Activated CD4-positive, alpha-beta T cell treated with anti-CD3 and anti-CD28 coated beads for 1 hour (primary cell): ENCODE measurements at regions not wholly inside any gene's neighbourhood (a gene's known extent, or its start where the extent isn't known, plus 50 kb on each side); places are given as distances from the start of the nearest gene placed in this dataset.
"Not testable (repeated sequence)": the region's sequence is repeated elsewhere in the genome, so short reads cannot be mapped to it uniquely, and the experiment has no call there.

ENCODE experiments used
- DNase-seq: peaks from one replicate; pipeline ENCODE4 v3.0.0-alpha.2; 2020

DNA sequence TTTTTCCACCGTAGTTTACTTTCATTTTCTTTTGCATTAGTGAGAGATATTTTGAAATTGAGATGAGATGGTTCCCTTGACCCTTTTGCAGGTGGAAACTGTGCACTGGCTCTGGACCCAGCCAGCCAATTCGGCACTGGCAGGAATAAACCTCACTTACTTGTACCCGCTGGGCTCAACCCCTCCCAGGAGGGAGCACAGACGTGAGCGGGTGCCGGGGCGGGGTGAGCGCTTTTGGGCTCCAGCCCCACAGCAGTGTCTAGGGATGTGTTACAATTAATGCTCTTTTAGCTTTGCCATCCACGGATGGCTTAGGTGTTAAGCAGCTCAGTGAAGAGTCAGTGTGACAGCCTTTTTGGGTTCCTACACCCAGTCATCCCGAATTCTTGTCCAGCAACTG is 766.1 kb upstream of the CHD1 start:
- DNase-seq, result no peak

DNA sequence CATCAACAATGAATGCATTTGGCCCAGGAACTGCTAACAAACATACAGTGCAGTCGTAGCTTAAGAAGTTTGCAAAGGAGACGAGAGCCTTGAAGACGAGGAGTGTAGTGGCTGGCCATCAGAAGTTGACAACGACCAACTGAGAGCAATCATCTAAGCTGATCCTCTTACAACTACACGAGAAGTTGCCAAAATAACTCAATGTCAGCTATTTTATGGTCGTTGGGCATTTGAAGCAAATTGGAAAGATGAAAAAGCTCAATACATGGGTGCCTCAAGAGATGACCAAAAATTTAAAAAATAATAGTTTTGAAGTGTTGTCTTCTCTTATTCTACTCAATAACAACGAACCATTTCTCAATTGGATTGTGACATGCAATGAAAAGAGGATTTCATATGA is 757.7 kb upstream of the CHD1 start:
- DNase-seq, result no peak

DNA sequence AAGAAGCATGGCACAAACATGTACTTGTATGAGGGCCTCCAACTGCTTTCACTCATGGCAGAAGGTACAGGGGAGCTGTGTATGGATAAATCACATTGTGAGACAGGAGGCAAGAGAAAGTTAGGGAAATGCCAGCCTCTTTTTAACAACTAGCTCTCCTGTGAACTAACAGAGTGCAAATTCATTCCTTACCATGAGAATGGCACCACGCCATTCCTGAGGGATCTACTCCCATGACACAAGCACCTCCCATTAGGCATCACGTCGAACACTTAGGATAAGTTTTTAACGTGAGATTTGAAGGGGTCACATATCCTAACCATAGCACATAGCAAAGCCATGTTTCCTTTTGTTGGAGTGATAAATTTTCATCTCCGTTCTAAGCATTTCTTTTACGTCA is 747.2 kb upstream of the CHD1 start:
- DNase-seq, result no peak

DNA sequence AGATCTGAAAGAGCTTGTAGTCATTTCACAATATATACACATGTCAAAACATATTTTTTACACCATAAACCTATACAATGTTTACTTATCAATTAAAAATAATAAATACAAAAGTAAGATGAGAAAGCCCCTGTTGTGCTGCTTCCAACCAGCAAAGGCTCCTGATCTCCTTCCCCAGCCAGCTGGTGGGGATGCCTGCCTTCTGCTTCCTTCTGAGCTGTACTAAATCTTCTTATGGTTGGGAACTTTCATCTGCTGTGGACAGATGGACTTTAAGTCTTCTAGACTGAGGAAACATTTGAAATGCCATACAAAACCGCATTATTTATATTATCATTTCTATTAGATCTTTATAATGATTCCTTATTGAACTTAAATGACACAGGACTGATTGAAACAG is 745.3 kb upstream of the CHD1 start:
- DNase-seq, result no peak

DNA sequence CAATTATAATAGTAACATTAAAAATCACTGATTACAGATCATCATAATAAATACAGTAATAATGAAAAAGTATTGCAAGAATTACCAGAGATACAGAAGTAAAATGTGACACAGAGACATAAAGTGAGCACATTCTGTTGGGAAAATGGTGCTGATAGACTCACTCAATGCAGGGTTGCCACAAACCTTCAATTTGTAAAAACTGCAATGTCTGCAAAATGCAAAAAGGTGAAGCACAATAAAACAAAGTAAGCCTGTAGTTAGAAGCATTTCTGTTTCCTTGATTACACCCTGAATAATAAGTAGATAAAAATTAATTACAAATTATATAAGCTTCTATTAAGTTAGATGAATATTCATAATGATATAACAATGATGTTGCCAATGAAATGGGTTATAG is 736.2 kb upstream of the CHD1 start:
- no peak for DNase-seq

DNA sequence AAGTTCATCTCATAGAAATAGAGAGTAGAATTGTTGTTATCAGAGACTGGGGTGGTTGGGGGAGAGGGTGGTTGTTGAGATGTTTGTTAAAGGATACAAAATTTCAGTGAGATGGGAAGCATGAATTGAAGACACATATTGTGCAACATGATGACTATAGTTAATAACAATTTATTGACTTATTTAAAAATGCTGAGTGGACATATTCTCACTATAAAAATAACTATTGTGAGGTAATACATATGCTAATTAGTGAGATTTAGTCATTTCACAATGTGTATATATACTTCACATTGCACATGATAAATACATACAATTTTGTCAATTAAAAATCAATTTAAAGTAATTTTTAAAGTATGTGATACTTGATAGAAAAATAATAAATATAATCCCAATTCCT is 722.5 kb upstream of the CHD1 start:
- DNase-seq, result no peak

DNA sequence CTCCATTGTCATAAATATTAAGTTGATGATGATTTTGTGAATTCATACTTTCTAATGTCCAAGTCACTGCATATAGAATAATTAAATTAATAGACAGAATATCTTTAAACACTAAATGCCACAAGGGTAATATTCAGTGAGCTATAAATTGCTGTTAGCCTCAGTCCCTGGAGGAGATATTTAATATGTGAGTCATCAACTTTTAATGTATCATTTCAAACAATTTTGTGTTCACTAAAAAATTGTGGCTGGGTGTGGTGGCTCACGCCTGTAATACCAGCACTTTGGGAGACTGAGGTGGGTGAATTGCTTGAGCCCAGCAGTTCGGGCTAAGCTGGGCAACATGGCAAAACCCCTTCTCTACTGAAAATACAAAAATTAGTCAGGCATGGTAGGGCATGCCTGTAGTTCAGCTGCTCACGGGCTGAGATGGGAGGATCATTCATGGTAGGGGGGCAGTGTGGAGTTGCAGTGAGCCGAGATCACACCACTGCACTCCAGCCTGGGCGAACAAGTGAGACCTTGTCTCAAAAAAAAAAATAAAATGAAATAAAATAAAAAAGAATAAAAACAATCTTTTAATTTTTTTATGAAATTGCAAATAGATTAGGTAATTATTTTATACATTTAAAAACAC is 717.3 kb upstream of the CHD1 start:
- no peak for DNase-seq

DNA sequence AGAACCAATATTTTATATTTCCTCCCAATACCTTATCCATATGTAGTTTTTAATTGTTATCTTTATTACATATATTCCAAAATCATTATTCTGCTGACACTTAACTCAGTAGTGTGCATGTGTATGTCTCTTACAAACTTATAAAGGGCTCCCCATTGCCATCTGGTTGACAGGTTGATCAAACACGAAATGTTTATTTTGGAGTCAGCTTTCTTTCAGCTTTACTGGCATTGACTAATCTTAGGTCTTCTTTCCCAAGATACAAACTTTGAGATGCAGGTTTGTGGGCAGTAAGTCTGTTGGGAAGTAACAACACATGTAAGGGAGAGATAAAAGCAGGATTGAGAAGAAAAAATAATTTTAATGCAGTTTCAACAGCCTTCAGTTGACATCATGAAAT is 716.0 kb upstream of the CHD1 start:
- no peak for DNase-seq

DNA sequence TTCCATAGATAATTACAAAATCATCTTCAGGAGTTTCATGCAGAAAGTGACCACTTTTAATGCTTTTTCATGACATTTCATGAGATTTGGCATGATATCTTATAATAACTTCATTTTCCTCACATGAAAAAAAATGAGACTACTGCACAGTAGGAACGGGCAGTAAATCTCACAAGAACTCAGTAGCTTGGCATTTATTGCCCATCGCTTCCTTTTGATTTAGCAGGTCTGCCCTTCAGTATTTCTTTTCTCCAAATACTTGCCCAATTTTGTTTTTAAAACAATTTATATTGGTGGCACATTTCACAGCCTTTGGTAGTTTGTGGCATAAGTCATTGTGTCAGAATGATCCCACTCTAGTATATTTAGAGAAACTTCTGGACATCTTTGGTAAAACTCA is 711.8 kb upstream of the CHD1 start:
- DNase-seq, result no peak

DNA sequence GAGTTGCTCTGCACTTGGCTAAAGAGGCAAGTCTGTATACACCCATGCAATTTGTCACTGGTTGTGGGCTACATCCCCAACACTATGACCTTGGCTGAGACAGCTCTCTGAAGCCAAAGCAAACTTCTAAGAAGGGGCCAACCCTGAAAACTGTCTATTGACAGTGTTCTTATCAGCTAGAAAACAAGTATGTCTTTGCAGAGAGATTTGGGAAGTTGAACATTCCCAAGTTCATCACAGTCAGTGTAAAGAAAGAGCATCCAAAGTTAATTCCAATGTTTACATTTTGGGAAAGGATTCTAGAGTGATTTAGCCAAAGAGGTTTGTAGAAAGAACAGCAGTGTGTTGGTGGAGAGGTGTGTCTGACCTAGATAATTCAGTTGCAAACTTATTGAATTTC is 711.1 kb upstream of the CHD1 start:
- no peak for DNase-seq

DNA sequence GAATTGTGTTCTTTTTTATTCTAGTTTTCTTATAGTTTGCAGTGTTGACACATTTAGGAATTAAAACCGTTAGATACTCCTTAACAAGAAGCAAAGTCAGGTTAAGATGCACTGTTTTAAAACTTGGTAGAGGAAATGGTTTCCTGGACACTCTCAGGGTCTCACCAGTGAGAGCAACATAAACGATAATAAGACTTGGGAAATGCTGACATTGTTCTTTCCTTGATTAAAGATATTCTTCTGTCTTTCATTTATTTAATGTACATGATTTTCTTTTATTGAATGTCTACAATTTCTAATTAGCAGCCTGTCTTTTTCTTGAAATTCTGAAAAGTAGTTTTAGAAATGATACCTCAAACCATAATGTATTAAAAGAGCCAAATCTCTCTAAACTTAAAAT is 707.9 kb upstream of the CHD1 start:
- DNase-seq, result no peak

DNA sequence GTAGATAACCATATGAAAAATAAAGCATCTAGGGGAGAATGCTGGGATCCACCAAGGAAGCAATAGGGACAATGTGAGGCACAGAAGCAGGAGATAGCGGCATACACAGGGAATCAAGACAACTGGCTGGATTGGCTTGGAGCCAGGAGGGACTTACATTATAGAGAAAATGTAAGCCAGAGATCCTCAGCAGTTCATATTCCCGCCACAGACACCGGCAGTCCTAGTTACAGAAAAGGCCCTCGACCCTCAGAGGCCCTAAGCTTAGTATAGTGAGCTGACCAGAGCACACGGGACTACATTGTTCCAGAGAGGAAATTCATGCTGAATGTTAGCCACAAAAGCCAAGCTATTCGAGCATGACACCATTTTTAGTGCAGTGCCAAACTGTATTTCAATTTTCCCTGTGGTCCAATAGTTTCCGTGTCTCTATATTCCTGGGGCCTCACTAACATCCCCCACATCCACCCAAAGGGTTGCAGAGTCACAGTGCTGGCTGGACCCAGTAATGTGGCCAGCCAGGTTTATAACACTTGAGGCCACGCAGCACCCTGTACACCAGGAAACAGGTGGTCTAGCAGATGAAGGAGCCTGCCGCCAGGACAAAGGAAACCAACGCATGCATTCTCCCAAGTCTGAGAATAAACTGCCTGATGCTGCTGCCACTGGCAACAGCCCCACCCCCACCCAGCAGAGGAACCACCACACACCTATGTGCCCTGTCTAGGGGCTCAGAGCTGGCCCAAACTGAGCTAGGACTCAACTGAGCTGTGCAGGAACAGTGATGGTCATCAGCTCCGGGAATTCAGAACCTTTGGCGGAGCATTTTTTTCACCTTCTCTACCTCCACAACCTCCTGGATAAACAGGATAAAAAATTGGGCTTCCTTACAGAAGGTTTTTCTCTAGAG is 693.2 kb upstream of the CHD1 start:
- no peak for DNase-seq

DNA sequence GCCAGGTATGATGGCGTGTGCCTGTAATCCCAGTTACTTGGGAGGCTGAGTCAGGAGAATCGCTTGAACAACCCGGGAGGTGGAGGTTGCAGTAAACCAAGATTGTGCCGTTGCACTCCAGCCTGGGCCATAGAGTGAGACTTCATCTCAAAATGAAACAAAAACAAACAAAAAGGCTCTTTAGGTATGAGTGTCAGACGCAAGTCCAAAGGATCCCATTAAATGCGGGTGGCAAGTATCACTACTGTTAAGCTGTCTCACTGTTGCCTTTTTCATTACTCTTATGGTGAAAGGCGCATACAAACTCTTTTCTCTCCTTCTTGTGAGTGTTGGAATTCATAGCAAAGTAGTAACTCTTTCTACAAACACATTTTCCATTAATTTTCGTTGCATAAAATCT is 688.5 kb upstream of the CHD1 start:
- no peak for DNase-seq

DNA sequence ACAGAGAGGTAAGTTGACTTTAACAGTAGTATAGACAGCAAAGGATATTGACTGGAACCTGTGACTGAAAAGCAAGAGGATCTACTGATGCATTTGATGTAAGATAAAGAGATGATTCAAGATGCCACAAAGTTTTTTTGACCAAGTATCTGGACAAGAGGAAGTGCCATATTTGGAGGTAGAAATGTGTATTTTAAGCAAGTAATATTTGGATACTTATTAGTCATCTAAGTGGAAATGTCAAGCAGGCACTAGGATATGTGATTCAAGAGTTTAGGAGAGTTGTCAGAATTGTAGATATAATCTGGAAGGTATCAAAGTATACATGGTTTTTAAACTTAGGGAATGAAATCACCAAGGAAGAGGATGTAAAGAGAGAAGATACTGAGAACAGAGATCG is 686.1 kb upstream of the CHD1 start:
- DNase-seq, result no peak

DNA sequence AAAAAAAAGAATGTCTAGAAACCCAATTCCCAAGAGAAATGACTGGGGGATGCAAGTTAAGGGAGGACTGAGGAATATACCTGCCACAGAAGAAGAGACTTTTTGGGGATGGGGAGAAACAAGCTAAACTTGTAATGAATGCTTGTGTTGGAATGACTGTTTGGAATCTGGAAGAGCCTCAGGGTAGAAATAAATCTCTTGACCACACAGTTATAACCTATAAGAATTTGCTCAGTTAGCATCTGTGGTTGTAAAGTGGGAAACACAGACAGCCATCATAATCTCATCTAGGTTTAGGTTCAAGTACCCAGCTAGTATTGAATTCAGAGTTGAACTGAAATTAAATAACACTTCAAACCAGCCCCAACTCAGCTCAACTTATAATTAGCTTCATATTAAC is 678.3 kb upstream of the CHD1 start:
- no peak for DNase-seq

DNA sequence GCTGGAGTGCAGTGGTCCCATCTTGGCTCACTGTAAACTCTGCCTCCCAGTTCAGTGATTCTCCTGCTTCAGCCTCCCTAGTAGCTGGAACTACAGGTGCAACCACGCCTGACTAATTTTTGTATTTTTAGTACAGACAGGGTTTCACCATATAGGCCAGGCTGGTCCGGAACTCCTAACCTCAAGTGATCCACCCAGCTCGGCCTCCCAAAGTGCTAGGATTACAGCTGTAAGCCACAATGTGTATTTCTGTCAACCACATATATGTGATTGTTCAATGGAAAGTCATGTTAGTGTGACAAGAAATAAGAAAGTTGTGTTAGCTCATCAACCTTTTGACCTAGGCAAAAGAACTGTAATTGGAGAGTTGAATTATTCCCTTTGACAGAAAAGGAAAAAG is 677.1 kb upstream of the CHD1 start:
- DNase-seq, result no peak

DNA sequence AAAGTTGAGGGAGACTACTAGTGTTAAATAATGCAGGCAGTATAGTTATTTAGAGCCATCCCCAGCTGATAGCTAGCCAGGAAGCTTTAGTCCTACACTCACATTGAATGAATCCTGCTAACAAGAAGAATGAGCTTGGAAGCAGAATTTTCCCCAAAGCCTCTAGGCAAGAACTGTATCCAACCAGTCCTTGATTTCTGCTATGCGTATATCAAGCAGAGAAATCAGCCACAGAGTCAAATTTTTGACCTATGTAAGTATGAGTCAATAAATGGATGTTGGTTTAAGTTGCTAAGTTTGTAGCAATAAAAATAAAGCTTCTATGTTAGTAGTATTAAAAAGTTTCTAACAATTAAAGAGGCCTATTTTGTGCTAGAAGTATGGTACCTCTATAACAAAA is 672.1 kb upstream of the CHD1 start:
- no peak for DNase-seq

DNA sequence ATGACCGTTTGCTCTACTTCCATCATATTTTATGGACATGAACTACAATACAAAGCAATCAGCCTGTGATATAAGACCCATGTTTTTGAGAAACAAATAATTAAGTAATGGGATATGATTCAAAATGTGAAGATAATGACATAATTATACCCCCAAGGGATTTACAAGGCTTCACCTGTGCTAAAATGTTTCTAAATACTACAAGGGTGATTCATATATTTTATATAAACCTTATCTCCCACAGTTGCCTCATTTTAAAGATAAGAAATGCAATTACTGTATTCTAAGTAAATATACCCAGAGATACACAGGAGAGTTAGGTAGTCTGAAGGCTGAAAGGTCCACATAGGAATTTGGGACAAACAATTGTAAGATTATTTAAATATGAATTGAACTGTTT is 662.0 kb upstream of the CHD1 start:
- no peak for DNase-seq

DNA sequence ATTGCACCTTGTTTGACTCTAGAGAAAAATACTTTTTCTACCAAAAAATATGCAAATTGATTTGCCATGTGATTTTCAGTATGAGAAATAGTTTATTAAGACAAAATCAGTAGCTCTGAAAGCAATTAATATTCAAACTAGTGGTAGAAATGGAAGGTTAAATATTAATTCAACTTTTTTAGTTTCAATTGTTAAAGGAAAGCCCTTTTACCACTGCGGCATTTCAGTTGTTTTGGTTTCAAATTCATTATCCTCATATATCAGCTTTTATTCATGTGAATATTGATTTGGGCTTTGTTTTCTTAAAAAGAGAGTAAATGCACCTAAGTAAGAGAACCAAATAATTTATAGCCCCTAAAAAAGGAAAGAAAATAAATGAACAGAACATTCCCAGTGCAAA is 660.6 kb upstream of the CHD1 start:
- DNase-seq, result no peak

DNA sequence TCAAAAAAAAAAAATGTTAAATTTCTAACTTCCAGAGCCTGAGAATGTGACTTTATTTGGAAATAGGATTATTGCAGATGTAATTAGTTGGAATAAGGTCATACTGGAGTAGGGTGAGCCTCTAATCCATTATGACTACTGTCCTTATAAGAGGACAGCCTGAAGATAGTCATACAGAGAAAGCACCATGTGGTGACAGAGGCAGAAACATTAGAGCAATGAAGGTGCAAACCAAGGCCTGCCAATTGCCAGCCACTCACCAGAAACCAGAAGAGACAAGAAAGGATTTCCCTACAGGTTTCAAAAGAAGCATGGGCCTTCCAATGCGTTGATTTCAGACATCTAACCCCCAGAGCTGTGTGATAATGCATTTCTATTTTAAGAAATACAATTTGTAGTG is 659.2 kb upstream of the CHD1 start:
- DNase-seq, result no peak

DNA sequence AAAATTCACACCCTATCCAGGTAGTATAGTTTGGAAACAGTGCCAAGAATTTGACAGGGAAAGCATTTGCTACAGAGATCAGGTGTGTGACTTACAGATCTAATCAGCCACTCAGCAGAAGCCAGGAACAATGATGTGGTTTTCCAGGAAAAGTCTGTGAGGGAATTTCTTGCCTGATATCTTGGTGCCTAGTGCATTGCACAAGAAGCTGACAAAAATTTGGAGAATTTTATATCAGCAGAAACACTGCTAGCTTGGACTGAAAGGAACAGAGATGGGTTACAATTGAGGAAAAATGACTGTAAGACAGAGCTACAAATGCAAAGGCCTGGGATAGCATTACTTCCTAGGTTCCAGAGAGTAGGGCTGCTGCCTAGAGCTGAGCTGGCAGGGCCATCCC is 658.1 kb upstream of the CHD1 start:
- no peak for DNase-seq

DNA sequence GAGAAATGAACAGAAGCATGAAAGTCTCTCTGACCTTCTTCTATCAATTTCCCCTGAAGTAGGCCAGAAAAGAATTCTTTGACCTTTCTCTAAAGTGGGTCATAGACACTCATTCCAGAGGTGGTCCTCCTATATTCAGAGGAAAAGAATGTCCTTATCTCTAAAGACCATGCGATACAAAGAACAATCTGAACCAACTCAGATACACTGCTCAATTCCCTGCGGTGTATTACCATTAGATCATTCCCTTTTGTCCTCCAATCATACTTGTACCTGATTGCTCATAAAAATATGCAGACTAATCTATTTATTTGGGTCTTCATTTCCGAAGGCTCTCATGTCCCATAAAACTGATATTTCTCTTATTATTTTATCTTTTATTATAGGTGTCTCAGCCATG is 652.4 kb upstream of the CHD1 start:
- not testable (repeated sequence) for DNase-seq

DNA sequence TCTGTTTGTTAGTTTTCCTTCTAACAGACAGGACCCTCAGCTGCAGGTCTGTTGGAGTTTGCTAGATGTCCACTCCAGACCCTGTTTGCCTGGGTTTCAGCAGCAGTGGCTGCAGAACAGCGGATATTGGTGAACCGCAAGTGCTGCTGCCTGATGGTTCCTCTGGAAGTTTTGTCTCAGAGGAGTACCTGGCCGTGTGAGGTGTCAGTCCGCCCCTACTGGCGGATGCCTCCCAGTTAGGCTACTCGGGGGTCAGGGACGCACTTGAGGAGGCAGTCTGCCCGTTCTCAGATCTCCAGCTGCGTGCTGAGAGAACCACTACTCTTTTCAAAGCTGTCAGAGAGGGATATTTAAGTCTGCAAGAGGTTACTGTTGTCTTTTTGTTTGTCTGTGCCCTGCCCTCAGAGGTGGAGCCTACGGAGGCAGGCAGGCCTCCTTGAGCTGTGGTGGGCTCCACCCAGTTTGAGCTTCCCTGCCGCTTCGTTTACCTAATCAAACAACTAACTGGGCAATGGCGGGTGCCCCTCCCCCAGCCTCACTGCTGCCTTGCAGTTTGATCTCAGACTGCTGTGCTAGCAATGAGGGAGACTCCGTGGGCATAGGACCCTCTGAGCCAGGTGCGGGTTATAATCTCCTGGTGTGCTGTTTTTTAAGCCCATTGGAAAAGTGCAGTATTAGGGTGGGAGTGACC is 634.3 kb upstream of the CHD1 start:
- not testable (repeated sequence) for DNase-seq

DNA sequence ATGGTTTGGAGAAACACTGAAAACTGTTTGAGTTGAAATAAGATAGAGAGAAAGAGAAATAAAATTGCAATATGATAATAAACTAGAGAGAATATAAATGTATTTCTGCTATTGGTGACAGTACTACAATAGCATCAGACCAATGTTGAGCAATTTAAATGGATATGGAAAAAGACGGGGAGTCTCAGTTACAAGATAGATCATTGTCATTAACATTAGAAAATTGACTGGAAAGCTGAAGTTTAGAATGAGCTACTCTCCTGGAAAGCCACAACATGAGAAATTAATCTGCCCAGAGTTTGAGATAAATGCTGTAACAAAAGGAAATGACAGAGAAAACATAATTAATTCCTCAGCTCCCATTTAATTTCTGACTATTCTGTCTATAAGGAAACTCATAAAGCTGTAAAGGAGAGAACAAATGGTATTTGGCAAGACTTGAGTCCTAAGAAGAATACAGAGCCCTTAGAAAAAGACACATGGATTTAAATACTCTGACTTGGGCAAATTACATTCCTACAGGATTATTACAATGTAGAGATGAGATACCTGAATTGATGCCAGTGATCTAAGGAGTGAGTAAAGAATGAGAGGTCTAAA is 624.5 kb upstream of the CHD1 start:
- no peak for DNase-seq
